ENCODE measurements at regions not wholly inside any gene's neighbourhood (a gene's known extent, or its start where the extent isn't known, plus 50 kb on each side); places are given as distances from the start of the nearest gene placed in this dataset.

GRCh38 chr4:166274136-166274761, 401.2 kb downstream of the TLL1 start:
- DNase-seq: no peak

GRCh38 chr4:166274775-166275174, 401.7 kb downstream of the TLL1 start:
- no peak for DNase-seq

GRCh38 chr4:166277401-166277800, 404.4 kb downstream of the TLL1 start:
- no peak for DNase-seq

GRCh38 chr4:166277853-166278252, 404.8 kb downstream of the TLL1 start:
- no peak for DNase-seq

GRCh38 chr4:166279261-166279660, 406.2 kb downstream of the TLL1 start:
- DNase-seq: peak; percentile 20

- no peak for DNase-seq
These were observed 407.6 kb downstream of the TLL1 start for GRCh38 chr4:166280642-166281041.

- DNase-seq: peak; percentile 57
These were observed 409.2 kb downstream of the TLL1 start for GRCh38 chr4:166282081-166282770.

GRCh38 chr4:166284221-166284620, 411.2 kb downstream of the TLL1 start:
- DNase-seq: no peak

GRCh38 chr4:166290426-166290825, 417.4 kb downstream of the TLL1 start:
- DNase-seq: peak; percentile 8

- DNase-seq: no peak
These were observed 420.5 kb downstream of the TLL1 start for GRCh38 chr4:166293556-166293955.

GRCh38 chr4:166301266-166301665, 428.2 kb downstream of the TLL1 start:
- DNase-seq: no peak

- DNase-seq: peak; percentile 95
These were observed 435.6 kb downstream of the TLL1 start for GRCh38 chr4:166308647-166309046.

- DNase-seq: peak; percentile 82
These were observed 436.2 kb downstream of the TLL1 start for GRCh38 chr4:166309286-166309685.

GRCh38 chr4:166311169-166311568, 438.1 kb downstream of the TLL1 start:
- peak; percentile 79 for DNase-seq

- no peak for DNase-seq
These were observed 439.1 kb downstream of the TLL1 start for GRCh38 chr4:166312166-166312565.

GRCh38 chr4:166314902-166315301, 441.9 kb downstream of the TLL1 start:
- DNase-seq: no peak

- no peak for DNase-seq
These were observed 442.9 kb downstream of the TLL1 start for GRCh38 chr4:166315721-166316467.

- no peak for DNase-seq
These were observed 445.9 kb downstream of the TLL1 start for GRCh38 chr4:166318810-166319525.

- no peak for DNase-seq
These were observed 450.2 kb downstream of the TLL1 start for GRCh38 chr4:166323250-166323649.

- peak; percentile 75 for DNase-seq
These were observed 451.3 kb downstream of the TLL1 start for GRCh38 chr4:166324321-166324720.

GRCh38 chr4:166335256-166335938, 462.4 kb downstream of the TLL1 start:
- DNase-seq: no peak

GRCh38 chr4:166341992-166342391, 469.0 kb downstream of the TLL1 start:
- DNase-seq: no peak

GRCh38 chr4:166363198-166363597, 490.2 kb downstream of the TLL1 start:
- DNase-seq: no peak
